ENCODE measurements at regions not wholly inside any gene's neighbourhood (a gene's known extent, or its start where the extent isn't known, plus 50 kb on each side); places are given as distances from the start of the nearest gene placed in this dataset.

DNA sequence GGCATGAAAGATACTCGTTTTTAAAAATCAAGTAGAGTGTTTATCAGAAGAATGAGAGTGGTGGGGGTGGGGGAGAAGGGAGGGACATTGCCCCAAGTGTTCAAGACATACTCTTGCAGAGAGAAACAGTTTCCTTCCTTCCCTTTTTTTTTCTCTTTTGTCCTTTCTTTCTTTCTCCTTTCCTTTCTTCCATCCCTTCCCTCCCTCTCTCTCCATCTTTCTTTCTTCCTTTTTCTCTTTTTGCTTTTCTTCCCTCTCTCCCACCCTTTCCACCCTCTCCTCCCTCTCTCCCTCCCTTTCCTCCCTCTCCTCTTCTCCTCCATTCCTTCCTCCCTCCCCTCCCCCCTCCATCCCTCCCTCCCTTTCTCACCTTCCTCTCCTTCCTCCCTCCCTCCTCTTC, 478.3 kb upstream of the EDIL3 start:
- DNase-seq (ENCODE audit: low spot score), result no peak
- TF ChIP-seq, protein P1, sequence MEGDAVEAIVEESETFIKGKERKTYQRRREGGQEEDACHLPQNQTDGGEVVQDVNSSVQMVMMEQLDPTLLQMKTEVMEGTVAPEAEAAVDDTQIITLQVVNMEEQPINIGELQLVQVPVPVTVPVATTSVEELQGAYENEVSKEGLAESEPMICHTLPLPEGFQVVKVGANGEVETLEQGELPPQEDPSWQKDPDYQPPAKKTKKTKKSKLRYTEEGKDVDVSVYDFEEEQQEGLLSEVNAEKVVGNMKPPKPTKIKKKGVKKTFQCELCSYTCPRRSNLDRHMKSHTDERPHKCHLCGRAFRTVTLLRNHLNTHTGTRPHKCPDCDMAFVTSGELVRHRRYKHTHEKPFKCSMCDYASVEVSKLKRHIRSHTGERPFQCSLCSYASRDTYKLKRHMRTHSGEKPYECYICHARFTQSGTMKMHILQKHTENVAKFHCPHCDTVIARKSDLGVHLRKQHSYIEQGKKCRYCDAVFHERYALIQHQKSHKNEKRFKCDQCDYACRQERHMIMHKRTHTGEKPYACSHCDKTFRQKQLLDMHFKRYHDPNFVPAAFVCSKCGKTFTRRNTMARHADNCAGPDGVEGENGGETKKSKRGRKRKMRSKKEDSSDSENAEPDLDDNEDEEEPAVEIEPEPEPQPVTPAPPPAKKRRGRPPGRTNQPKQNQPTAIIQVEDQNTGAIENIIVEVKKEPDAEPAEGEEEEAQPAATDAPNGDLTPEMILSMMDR (IDR thresholded peaks at IDR 0.05), result no peak
- ATAC-seq (ENCODE audit: low FRiP score), result no peak

DNA sequence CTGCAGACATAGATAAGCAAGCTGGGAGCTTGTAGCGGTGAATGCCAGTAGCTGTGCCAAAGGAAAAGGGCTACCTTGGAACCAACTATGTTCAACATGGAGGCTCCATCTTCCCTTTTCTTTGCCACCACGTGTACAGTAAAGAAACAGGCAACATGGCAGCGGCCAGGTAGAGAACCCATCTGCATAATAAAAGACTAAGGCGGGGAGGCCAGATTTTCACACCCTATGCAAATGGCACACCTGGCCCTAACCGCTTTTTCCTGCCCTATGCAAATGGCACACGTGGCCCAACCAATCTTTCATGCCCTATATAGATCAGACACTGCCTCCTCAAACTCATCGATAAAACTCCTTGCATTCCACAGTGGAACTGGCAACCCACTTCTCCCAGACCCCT, 477.5 kb upstream of the EDIL3 start:
- TF ChIP-seq, protein P1 (IDR thresholded peaks at IDR 0.05), result no peak
- DNase-seq (ENCODE audit: low spot score) (no peak), ATAC-seq (ENCODE audit: low FRiP score) (no peak)

DNA sequence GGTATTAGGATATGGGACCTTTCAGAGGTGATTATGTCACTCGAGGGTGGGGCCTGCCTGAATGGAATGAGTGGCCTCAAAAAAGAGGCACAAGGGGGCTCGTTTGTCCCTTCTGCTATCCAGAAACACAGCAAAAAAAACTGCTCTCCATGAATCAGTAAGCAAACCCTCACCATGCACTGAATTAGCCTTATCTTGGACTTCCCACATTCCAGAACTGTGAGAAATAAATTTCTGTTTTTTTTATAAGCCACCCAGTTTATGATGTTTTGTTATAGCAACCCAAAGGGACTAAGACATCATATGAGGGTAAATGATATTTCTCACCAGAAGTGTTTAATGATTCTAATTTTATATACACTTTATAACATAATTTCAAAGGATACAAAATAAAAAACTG, 476.6 kb upstream of the EDIL3 start:
- ATAC-seq (ENCODE audit: low FRiP score) (no peak), DNase-seq (ENCODE audit: low spot score) (no peak)
- TF ChIP-seq, protein P1 (IDR thresholded peaks at IDR 0.05), result no peak

DNA sequence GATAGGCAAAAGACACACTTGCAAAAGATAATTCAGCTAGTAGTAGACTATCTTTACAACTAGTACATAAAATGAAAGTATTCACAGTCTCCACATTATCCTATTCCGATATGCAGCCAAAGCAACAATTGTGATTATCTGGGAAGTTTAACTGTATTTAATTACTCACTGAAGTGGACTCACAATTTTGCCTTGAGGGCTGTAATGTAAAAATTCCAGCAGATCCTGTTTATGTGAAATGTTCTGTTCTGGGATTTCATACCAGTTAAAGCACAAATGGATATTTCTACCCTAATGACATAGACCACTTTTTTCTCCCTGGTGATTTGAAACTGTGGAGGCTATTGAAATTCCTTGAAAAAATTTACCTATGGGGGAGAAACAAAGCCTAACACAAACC, 474.4 kb upstream of the EDIL3 start:
- no peak for DNase-seq (ENCODE audit: low spot score)
- TF ChIP-seq, protein P1 (IDR thresholded peaks at IDR 0.05), result no peak
- no peak for ATAC-seq (ENCODE audit: low FRiP score)

DNA sequence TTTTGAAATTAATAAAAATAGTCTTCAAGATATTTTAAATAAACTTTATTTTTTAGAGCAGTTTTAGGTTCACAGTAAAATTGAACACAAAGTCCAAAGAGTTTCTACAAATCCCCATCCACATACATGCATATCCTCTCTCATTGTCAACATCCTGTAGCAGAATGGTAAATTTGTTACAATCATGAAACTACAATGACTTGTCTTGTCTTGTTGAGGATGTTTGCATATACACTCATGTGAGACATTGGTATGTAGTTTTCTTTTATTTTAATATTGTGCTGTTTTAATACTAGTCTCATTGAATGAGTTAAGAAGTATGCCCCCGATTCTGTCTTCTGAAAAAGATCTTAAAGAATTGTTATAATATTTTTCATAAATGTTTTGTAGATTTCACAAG, 447.0 kb upstream of the EDIL3 start:
- ATAC-seq (ENCODE audit: low FRiP score) (no peak), DNase-seq (ENCODE audit: low spot score) (no peak)
- TF ChIP-seq, protein P1 (IDR thresholded peaks at IDR 0.05), result no peak

DNA sequence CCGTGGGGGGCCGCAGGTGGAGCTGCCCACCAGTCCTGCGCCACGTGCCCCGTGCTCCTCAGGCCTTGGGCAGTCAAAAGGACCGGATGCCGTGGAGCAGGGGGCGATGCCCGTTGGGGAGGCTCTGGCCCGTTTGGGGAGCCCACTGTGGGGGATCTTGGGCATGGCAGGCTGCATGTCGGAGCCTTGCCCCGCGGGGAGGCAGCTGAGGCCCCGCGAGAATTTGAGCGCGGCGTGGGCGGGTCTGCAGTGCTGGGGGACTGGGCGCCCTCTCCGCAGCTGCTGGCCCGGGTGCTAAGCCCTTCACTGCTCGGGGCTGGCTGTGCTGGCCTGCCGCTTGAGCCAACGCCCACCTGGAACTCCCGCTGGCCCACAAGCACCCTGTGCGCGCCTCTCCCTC, 445.6 kb upstream of the EDIL3 start:
- TF ChIP-seq, protein P1 (IDR thresholded peaks at IDR 0.05), result no peak
- ATAC-seq (ENCODE audit: low FRiP score) (no peak), DNase-seq (ENCODE audit: low spot score) (no peak)

DNA sequence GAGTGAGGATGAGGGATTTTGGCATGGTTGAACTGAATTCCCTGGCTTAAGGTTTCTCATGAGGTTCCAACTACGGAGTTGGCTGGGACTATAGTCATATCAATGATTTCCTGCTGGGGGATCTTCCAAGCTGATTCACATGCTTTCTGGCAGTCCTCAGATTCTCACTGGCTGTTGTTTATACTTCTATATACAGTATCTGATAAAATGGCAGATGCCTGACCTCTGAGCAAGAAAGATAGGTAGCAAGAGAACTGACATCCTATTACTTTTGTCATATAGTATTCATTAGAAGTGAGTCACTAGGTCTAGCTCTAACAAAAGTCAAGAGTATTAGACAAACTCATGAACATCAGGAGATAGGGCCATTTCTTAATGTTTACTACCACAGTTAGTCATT, 440.9 kb upstream of the EDIL3 start:
- ATAC-seq (ENCODE audit: low FRiP score) (no peak), DNase-seq (ENCODE audit: low spot score) (no peak)
- TF ChIP-seq, protein P1 (IDR thresholded peaks at IDR 0.05), result no peak

Data from omental fat pad (tissue), 3 donors.